ENCODE measurements at regions not wholly inside any gene's neighbourhood (a gene's known extent, or its start where the extent isn't known, plus 50 kb on each side); places are given as distances from the start of the nearest gene placed in this dataset.

DNA sequence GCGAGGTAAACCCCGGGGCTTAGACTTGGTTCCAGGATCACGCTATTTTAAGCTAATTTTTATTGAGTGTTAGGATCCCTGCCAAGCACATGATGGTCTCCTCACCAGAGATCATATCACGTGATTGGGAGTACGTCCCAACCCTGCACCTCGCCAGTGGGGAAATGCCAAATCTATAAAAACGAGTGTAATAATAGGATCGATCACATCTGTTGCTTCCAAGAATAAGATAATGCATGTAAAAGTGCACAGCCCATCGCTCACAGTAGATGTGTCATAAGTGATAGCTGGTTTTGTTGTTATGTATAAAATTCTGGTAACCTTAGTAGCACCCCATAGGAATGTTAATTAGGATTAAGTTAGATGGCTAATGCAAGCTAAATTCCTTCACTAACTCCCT lies 581.0 kb upstream of the TMEM132C start:
- DNase-seq (ENCODE audit: low read depth in 4 of 4, low spot score in 2 of 4) = no peak

GRCh38 chr12:127687181-127687580 lies 579.8 kb upstream of the TMEM132C start:
- DNase-seq (ENCODE audit: low read depth in 4 of 4, low spot score in 2 of 4) = no peak

DNA sequence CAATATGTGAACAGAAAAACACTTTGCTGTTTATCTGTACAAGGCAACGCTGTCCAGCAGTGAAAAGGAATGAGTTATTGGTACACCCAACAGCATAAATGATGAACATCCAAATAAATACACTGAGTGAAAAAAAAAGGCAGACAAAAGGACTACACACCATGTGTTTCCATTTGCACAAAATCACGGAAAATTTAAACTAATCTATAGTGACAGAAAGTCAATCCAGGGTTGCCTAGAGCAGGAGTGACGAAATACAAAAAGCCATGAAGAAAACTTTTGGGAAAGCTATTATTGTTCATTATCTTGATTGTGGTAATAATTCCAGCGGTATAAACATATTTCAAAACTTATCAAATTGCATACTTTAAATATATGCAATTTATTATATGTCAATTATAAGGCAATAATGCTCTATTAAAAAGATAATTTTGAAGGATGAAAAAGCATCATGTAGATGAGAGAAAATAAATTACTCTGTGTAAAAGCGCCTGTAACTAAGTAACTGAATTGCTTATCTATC lies 578.0 kb upstream of the TMEM132C start:
- no peak for DNase-seq (ENCODE audit: low read depth in 4 of 4, low spot score in 2 of 4)

DNA sequence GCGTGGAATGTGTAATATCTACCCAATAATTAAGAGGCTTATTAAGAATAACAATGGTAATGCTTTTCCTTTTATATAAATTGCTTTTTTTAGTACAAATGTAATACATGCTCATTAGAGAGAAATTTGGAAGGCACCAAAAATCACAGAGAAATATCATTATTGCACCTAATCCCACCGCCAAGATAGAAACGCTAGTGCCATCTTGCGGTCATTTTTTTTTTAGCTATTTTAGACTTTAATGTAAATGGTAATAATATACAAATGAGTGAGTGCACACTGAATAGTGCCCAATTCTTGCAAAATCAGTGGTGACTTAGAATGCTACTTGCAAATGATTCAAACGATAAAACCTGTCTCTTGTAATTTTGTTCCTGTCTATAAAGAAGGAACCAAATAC lies 576.8 kb upstream of the TMEM132C start:
- no peak for DNase-seq (ENCODE audit: low read depth in 4 of 4, low spot score in 2 of 4)

DNA sequence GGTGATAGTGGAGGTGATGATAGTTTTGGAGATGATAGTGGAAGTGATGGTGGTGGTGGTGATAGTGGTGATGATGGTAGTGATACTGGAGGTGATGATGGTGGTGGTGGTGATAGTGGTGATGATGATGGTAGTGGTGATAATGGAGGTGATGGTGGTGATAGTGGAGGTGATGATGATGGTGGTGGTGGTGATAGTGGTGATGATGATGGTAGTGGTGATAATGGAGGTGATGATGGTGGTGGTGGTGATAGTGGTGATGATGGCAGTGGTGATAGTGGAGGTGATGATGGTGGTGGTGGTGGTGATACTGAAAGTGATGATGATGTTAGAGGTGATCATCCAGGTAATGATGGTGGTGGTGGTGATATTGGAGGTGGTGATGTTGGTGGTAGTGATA lies 570.0 kb upstream of the TMEM132C start:
- DNase-seq (ENCODE audit: low read depth in 4 of 4, low spot score in 2 of 4) = no peak

DNA sequence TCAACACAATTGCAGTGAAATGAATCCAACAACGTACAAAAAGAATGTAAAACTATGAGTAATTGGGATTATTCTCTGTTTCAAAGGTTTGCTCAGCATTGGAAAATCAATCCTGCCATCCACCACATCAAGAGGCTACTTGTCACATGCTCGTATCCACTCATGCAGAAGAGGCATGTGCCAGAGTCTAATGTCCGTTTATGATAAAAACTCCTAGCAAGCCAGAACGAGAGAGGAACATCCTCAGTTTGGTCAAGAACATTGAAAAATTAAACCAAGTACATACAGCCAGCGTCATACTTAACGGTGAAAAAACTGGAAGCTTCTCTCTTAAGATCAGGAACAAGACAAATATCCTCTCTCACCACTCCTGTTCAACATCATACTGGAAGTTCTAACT lies 563.9 kb upstream of the TMEM132C start:
- no peak for DNase-seq (ENCODE audit: low read depth in 4 of 4, low spot score in 2 of 4)

DNA sequence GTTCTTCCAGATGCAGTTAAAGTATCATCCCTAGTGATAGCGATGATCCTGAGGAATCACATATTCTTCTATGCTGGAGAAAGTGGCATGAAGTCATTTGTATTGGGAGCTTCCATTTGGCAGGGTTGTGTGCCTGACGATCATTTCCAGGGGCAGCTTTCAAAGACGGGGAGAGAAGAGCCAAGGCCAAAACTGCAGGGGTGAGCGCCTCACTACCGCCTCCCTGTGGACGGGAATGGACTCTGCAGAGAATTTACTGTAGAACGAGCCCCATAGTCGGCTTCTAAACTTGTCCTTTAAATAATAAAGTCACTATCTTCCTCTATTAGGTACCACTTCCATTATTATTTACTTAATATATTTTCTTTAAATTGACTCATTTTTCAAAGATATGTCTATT lies 555.9 kb upstream of the TMEM132C start:
- no peak for DNase-seq (ENCODE audit: low read depth in 4 of 4, low spot score in 2 of 4)

DNA sequence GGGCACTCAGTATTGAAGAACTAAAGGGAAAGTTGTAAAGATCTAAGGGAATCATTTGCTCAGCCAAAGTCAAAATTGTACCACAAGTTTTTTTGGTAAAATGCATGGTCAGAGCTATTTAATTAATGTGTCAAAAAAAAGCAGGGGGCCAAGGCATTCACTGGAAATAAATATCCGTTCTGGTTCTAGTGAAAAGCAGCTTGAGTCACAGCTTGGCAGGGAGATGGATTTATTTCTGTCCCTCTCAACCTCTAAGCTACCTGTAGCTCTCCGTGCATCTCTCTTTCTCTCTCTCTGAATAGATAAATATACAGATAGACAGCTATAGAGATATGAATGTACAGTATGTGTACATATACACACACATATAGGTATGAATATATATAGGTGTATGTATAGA lies 554.4 kb upstream of the TMEM132C start:
- no peak for DNase-seq (ENCODE audit: low read depth in 4 of 4, low spot score in 2 of 4)

DNA sequence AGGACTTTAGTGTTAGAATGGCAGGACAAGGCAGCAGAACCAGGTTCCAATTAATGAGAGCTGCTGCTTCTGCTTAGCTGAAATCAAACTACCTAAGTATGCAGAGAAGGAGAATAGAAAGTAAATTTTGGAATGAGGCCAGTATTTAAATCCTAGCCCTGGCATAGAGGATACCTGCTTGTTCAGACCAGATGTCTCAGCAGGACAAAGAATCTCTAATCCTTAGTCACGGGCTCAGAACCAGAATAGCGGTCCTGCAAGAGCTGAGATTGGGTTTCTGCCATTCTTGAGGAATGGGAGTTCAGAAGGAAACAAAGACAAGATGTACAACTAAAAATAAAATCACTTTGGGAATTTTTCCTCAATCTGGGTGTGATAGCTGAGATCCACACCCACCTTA lies 550.8 kb upstream of the TMEM132C start:
- DNase-seq (ENCODE audit: low read depth in 4 of 4, low spot score in 2 of 4) = no peak

DNA sequence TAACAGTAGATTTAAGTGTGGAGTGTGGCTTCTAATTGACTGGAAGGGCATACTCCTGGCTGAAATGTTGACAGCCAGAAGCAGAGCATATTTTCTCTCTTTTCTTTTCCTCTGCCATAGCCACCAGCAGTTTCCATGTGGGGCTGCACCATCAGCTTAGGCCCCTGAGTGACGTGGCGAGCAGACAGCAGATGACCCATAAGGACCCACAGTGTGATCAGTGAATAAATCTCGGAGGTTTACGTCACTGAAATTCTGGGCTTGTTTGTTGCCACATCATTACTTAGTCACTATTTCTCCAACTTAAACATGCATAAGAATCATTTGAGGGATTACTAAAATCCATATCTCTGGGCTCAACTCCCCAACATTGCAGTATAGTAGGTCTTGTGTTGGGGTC lies 549.7 kb upstream of the TMEM132C start:
- no peak for DNase-seq (ENCODE audit: low read depth in 4 of 4, low spot score in 2 of 4)

GRCh38 chr12:127720334-127720733 lies 546.6 kb upstream of the TMEM132C start:
- DNase-seq (ENCODE audit: low read depth in 4 of 4, low spot score in 2 of 4) = no peak

DNA sequence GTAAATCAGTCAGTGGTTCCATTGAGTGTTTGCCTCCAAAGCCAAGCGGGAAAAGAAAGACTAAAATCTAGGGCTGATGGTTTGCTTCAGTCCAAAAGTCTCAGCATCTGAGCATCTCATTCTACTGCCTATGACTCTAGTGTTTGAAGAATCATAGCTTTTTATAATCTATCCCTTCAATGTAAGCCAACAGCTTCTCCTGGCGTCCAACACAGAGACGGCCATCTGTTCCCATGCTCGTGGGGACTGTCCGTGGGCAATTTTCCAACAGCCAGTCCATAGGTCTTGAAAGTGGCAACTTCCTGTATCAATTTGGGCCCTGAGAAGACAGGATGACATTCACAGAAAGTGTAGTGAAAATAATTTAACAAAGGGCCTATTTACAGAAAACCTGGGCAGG lies 544.4 kb upstream of the TMEM132C start:
- no peak for DNase-seq (ENCODE audit: low read depth in 4 of 4, low spot score in 2 of 4)

DNA sequence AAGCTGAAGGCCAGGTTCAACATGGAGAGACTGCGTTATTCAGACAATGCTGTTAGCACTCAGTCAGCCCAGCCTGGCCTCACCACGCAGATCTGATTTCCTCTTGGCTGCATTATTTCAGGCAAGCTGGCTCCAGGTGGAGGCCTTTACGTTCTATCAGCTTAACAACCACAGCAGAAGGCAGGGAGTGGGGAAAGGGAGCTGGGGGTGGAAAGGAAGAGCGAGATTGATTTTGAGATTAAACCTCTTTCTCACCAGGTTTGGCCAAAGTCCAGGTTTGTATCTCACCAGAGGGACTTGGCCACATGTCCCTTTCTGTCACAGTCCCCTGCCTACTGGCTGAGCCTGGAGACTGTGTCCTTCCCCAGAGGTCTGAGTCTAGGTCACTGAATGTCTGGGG lies 543.7 kb upstream of the TMEM132C start:
- no peak for DNase-seq (ENCODE audit: low read depth in 4 of 4, low spot score in 2 of 4)

DNA sequence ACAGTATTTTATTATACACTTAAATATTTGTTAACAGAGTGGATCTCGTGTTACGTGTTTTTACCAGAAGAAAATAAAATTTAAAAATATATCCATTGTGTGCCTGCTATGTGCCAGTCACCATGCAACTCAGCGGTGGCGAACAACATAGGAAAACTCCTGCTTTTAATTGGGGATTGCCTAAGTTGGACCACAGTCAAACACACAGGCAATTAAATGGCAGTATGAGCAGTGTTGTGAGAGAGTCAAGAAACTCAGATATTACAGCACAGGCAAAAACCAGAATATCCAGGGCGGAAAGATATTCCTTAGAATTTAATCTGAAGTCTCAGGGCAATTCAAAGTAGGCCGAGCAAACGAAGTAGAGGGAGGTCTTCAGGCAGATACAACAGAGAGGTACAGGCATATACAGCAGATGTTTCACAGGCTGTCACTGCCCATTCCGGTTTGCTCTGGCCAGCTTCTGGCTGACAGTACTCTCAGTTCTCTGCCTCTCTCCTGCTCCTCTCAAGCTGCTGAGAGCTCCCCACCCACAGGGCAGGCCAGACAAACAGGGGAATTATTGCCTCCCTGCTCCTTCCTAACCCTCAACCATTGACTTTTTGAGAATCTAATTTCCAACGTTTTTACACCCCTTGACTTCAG lies 540.2 kb upstream of the TMEM132C start:
- DNase-seq (ENCODE audit: low read depth in 4 of 4, low spot score in 2 of 4) = no peak

DNA sequence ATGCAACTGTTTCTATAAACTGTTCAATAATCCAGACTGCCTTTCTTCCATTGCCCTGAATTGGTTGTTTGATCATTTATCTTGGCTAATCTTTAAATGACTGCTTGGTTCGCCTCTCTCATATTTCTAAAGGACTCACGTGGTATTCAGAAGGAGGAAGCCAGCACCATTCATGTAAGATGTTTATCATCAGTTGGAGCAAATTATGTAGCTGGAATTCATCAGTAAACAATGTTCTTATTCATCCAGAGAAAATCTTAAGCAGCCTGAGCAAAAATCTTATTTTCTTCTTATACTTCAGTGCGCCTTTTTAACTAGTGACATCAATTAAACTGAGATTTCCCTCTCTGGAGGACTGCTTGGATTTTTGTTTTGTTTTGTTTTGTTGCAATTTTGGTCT lies 538.7 kb upstream of the TMEM132C start:
- no peak for DNase-seq (ENCODE audit: low read depth in 4 of 4, low spot score in 2 of 4)

- DNase-seq (ENCODE audit: low read depth in 4 of 4, low spot score in 2 of 4) = no peak
Observed at GRCh38 chr12:127728729-127729128, 538.2 kb upstream of the TMEM132C start.

GRCh38 chr12:127729381-127729780 lies 537.6 kb upstream of the TMEM132C start:
- no peak for DNase-seq (ENCODE audit: low read depth in 4 of 4, low spot score in 2 of 4)

- no peak for DNase-seq (ENCODE audit: low read depth in 4 of 4, low spot score in 2 of 4)
Observed at GRCh38 chr12:127731657-127732056, 535.3 kb upstream of the TMEM132C start.

- DNase-seq (ENCODE audit: low read depth in 4 of 4, low spot score in 2 of 4) = no peak
Observed at GRCh38 chr12:127742231-127742630, 524.7 kb upstream of the TMEM132C start.

GRCh38 chr12:127745469-127746212 lies 521.3 kb upstream of the TMEM132C start:
- no peak for DNase-seq (ENCODE audit: low read depth in 4 of 4, low spot score in 2 of 4)

DNA sequence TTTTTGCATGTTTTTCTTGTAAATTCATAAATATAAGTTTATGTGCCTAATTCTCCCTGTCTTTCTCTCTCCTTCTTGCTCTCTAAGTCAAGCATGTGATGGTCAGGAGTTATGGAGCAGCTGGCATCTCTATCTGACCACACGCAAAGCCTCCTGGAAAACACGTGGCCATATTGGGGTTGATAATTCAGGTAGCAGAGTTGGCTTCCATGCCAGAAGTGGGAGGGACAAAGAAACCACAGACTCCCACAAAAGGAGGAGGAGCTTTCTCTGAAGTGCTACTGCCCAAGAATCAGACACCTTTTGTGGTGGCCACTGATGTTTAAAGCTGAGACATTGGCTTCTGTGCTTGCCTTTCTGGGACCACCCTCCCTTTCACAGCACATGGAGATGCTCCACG lies 517.6 kb upstream of the TMEM132C start:
- DNase-seq (ENCODE audit: low read depth in 4 of 4, low spot score in 2 of 4) = no peak

DNA sequence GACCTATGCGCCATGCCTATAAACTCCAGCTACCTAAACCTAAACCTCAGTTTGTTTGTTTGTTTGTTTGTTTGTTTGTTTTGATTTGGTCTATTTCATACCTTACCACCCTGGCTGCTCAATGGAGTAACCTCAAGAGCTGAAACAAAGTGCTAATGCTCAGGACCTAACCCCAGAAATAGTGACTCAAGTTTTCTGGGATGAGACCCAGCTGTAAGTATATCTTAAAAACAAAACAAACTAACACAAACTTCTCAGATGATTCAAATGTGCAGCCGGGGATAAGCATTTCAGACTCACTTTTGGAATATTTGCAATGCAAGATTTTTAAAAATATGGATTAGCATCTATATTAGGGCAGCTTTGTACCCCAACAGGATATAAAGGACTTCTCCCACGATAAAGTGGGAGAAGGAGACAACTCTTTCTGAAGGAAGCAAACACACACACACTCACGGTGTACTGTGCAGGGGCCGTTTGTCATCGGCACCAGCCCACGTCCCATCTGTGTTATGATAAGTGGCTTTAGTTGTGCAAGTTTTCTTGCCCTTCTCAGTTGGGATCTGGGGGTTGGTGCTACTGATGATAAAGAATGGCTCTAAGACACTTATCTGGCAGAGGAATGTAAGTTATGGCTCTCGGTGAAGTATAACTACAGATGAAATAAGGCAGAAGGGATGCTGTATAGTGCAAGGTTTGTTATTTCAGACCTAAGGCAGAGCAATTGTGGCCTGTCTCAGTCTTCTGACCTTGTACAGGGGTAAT lies 516.7 kb upstream of the TMEM132C start:
- no peak for DNase-seq (ENCODE audit: low read depth in 4 of 4, low spot score in 2 of 4)

Data from left renal cortex interstitium (tissue), 4 donors.